Activated CD4-positive, alpha-beta T cell treated with anti-CD3 and anti-CD28 coated beads, Interleukin-2, amount 10 ng/mL, durations not matched to agents 7 days and 5 days (primary cell): ENCODE measurements at regions not wholly inside any gene's neighbourhood (a gene's known extent, or its start where the extent isn't known, plus 50 kb on each side); places are given as distances from the start of the nearest gene placed in this dataset.
"Not testable (repeated sequence)": the region's sequence is repeated elsewhere in the genome, so short reads cannot be mapped to it uniquely, and the experiment has no call there.

ENCODE experiments used
- CTCF ChIA-PET: fragments of 350-600 bp; sonication (Branson Sonifier 250); formaldehyde crosslinking; loops from one replicate; lab custom pipeline; 2021; ENCODE audit warnings: antibody characterized with exemption; lab: Charles Lee
- POLR2A ChIA-PET: fragments of 350-600 bp; sonication (Branson Sonifier 250); formaldehyde crosslinking; loops from one replicate; lab custom pipeline; 2021; ENCODE audit warnings: antibody characterized with exemption; lab: Charles Lee
- DNase-seq: peaks from one replicate; pipeline ENCODE4 v3.0.0-alpha.2; 2020
- H3K27ac Mint-ChIP-seq: one replicate; pipeline ENCODE4 v1.8.0; 2021; ENCODE audit warnings: mild to moderate bottlenecking, moderate library complexity, mixed read lengths
- H3K27me3 Mint-ChIP-seq: one replicate; pipeline ENCODE4 v1.8.0; 2021; ENCODE audit warnings: mixed read lengths
- H3K36me3 Mint-ChIP-seq: one replicate; pipeline ENCODE4 v1.8.0; 2021; ENCODE audit warnings: low read depth, mixed read lengths
- H3K4me1 Mint-ChIP-seq: one replicate; pipeline ENCODE4 v1.8.0; 2021; ENCODE audit warnings: mixed read lengths
- H3K4me3 Mint-ChIP-seq: one replicate; pipeline ENCODE4 v1.8.0; 2021; ENCODE audit warnings: mild to moderate bottlenecking, moderate library complexity, mixed read lengths
- H3K9me3 Mint-ChIP-seq: one replicate; pipeline ENCODE4 v1.8.0; 2021; ENCODE audit warnings: mixed read lengths

GRCh38 chrY:20042993-20043392 lies 298.5 kb upstream of the KDM5D start:
- CTCF ChIA-PET = no interaction called here
- H3K36me3 Mint-ChIP-seq = no peaks in the 10 kb centered on the region
- no peaks in the 10 kb centered on the region for H3K4me1 Mint-ChIP-seq
- POLR2A ChIA-PET = no interaction called here
- no peak overlapping the region for H3K27ac Mint-ChIP-seq
- no peaks in the 10 kb centered on the region for H3K27me3 Mint-ChIP-seq
- no peak overlapping the region for H3K4me3 Mint-ChIP-seq
- H3K9me3 Mint-ChIP-seq = no peaks in the 10 kb centered on the region
- no peak for DNase-seq

- H3K9me3 Mint-ChIP-seq = peaks cover 2% of the 10 kb centered on the region
- H3K27ac Mint-ChIP-seq = no peak overlapping the region
- CTCF ChIA-PET = no interaction called here
- no peak for DNase-seq
- POLR2A ChIA-PET = no interaction called here
- H3K4me1 Mint-ChIP-seq = no peaks in the 10 kb centered on the region
- H3K4me3 Mint-ChIP-seq = no peak overlapping the region
- H3K36me3 Mint-ChIP-seq = no peaks in the 10 kb centered on the region
- no peaks in the 10 kb centered on the region for H3K27me3 Mint-ChIP-seq
Measured at GRCh38 chrY:20025676-20026075, 281.1 kb upstream of the KDM5D start.

GRCh38 chrY:19993410-19993809 lies 248.9 kb upstream of the KDM5D start:
- DNase-seq, H3K36me3 Mint-ChIP-seq, H3K9me3 Mint-ChIP-seq, H3K27me3 Mint-ChIP-seq, CTCF ChIA-PET, H3K4me3 Mint-ChIP-seq, H3K27ac Mint-ChIP-seq, H3K4me1 Mint-ChIP-seq, POLR2A ChIA-PET: not testable (repeated sequence)

- ChIA-PET POLR2A (no interaction called here), CTCF (no interaction called here)
- no peaks in the 10 kb centered on the region for H3K9me3 Mint-ChIP-seq
- H3K36me3 Mint-ChIP-seq = no peaks in the 10 kb centered on the region
- DNase-seq = no peak
- no peaks in the 10 kb centered on the region for H3K4me1 Mint-ChIP-seq
- no peaks in the 10 kb centered on the region for H3K27me3 Mint-ChIP-seq
- H3K27ac Mint-ChIP-seq = no peak overlapping the region
- no peak overlapping the region for H3K4me3 Mint-ChIP-seq
Measured at GRCh38 chrY:19973012-19973411, 228.5 kb upstream of the KDM5D start.

GRCh38 chrY:19947702-19948101 lies 203.2 kb upstream of the KDM5D start:
- no peaks in the 10 kb centered on the region for H3K36me3 Mint-ChIP-seq
- H3K27ac Mint-ChIP-seq = no peak overlapping the region
- no peak overlapping the region for H3K4me3 Mint-ChIP-seq
- no peaks in the 10 kb centered on the region for H3K4me1 Mint-ChIP-seq
- no peak for DNase-seq
- no peaks in the 10 kb centered on the region for H3K27me3 Mint-ChIP-seq
- ChIA-PET POLR2A (no interaction called here), CTCF (no interaction called here)
- H3K9me3 Mint-ChIP-seq = no peaks in the 10 kb centered on the region

GRCh38 chrY:19899011-19899410 lies 154.5 kb upstream of the KDM5D start:
- ChIA-PET CTCF (no interaction called here), POLR2A (no interaction called here)
- H3K9me3 Mint-ChIP-seq = no peaks in the 10 kb centered on the region
- H3K4me3 Mint-ChIP-seq = no peak overlapping the region
- peaks cover 6% of the 10 kb centered on the region for H3K27me3 Mint-ChIP-seq
- no peak for DNase-seq
- H3K27ac Mint-ChIP-seq = no peak overlapping the region
- H3K36me3 Mint-ChIP-seq = no peaks in the 10 kb centered on the region
- H3K4me1 Mint-ChIP-seq = no peaks in the 10 kb centered on the region

GRCh38 chrY:19892076-19892964 lies 147.8 kb upstream of the KDM5D start:
- Mint-ChIP-seq H3K4me3 (no peak overlapping the region), H3K27me3 (peaks cover 3% of the 10 kb centered on the region), H3K9me3 (no peaks in the 10 kb centered on the region), H3K27ac (no peak overlapping the region), H3K36me3 (no peaks in the 10 kb centered on the region), H3K4me1 (no peaks in the 10 kb centered on the region)
- ChIA-PET POLR2A (no interaction called here), CTCF (no interaction called here)
- no peak for DNase-seq

GRCh38 chrY:19882145-19882544 lies 137.6 kb upstream of the KDM5D start:
- no peak for DNase-seq
- Mint-ChIP-seq H3K36me3 (no peaks in the 10 kb centered on the region), H3K27me3 (no peaks in the 10 kb centered on the region), H3K4me1 (no peaks in the 10 kb centered on the region), H3K27ac (no peak overlapping the region), H3K4me3 (no peak overlapping the region), H3K9me3 (no peaks in the 10 kb centered on the region)
- ChIA-PET POLR2A (no interaction called here), CTCF (no interaction called here)

- H3K4me1 Mint-ChIP-seq = no peaks in the 10 kb centered on the region
- POLR2A ChIA-PET = no interaction called here
- H3K36me3 Mint-ChIP-seq = no peaks in the 10 kb centered on the region
- no peaks in the 10 kb centered on the region for H3K9me3 Mint-ChIP-seq
- no peak for DNase-seq
- H3K4me3 Mint-ChIP-seq = no peak overlapping the region
- H3K27ac Mint-ChIP-seq = no peak overlapping the region
- no peaks in the 10 kb centered on the region for H3K27me3 Mint-ChIP-seq
- CTCF ChIA-PET = no interaction called here
Measured at GRCh38 chrY:19869715-19870114, 125.2 kb upstream of the KDM5D start.

- DNase-seq = no peak
- ChIA-PET POLR2A (no interaction called here), CTCF (no interaction called here)
- no peaks in the 10 kb centered on the region for H3K36me3 Mint-ChIP-seq
- no peak overlapping the region for H3K4me3 Mint-ChIP-seq
- no peak overlapping the region for H3K27ac Mint-ChIP-seq
- H3K4me1 Mint-ChIP-seq = no peaks in the 10 kb centered on the region
- no peaks in the 10 kb centered on the region for H3K27me3 Mint-ChIP-seq
- H3K9me3 Mint-ChIP-seq = no peaks in the 10 kb centered on the region
Measured at GRCh38 chrY:19869281-19869680, 124.8 kb upstream of the KDM5D start.

- no peaks in the 10 kb centered on the region for H3K27me3 Mint-ChIP-seq
- no peaks in the 10 kb centered on the region for H3K9me3 Mint-ChIP-seq
- DNase-seq = no peak
- H3K27ac Mint-ChIP-seq = no peak overlapping the region
- H3K4me3 Mint-ChIP-seq = no peak overlapping the region
- H3K4me1 Mint-ChIP-seq = no peaks in the 10 kb centered on the region
- CTCF ChIA-PET = no interaction called here
- no peaks in the 10 kb centered on the region for H3K36me3 Mint-ChIP-seq
- POLR2A ChIA-PET = no interaction called here
Measured at GRCh38 chrY:19868647-19869046, 124.1 kb upstream of the KDM5D start.

- CTCF ChIA-PET = no interaction called here
- no peaks in the 10 kb centered on the region for H3K36me3 Mint-ChIP-seq
Measured at GRCh38 chrY:19856474-19857135, 112.1 kb upstream of the KDM5D start.

GRCh38 chrY:19842972-19843371 lies 98.4 kb upstream of the KDM5D start:
- DNase-seq = no peak
- H3K27ac Mint-ChIP-seq = no peak overlapping the region
- peaks cover 3% of the 10 kb centered on the region for H3K9me3 Mint-ChIP-seq
- CTCF ChIA-PET = no interaction called here
- no peaks in the 10 kb centered on the region for H3K4me1 Mint-ChIP-seq
- H3K4me3 Mint-ChIP-seq = no peak overlapping the region
- POLR2A ChIA-PET = no interaction called here
- H3K36me3 Mint-ChIP-seq = no peaks in the 10 kb centered on the region
- H3K27me3 Mint-ChIP-seq = no peaks in the 10 kb centered on the region

More at GRCh38 chrY:19856474-19857135, 112.1 kb upstream of the KDM5D start:
- H3K27ac Mint-ChIP-seq = peak overlapping the region; percentile 74
- no peak for DNase-seq
- no peaks in the 10 kb centered on the region for H3K27me3 Mint-ChIP-seq
- H3K4me1 Mint-ChIP-seq = peaks cover 11% of the 10 kb centered on the region
- no peaks in the 10 kb centered on the region for H3K9me3 Mint-ChIP-seq
- POLR2A ChIA-PET = no interaction called here
- no peak overlapping the region for H3K4me3 Mint-ChIP-seq
